ENCODE measurements at regions not wholly inside any gene's neighbourhood (a gene's known extent, or its start where the extent isn't known, plus 50 kb on each side); places are given as distances from the start of the nearest gene placed in this dataset.

- no peak for ATAC-seq
- H3K27ac ChIP-seq: no peak overlapping the region
- DNase-seq: no peak
- H3K4me1 ChIP-seq: no peaks in the 10 kb centered on the region
- no peak for TF ChIP-seq CTCF (IDR thresholded peaks at IDR 0.05)
- no peaks in the 10 kb centered on the region for H3K27me3 ChIP-seq
- no peak overlapping the region for H3K4me3 ChIP-seq
- intact Hi-C loops (cut with DNase I): no loop called here
- H3K36me3 ChIP-seq: no peaks in the 10 kb centered on the region
- H3K9me3 ChIP-seq: no peaks in the 10 kb centered on the region
These were observed 89.2 kb upstream of the ARGLU1 start for GRCh38 chr13:106657104-106657503.

- Histone ChIP-seq H3K36me3 (no peaks in the 10 kb centered on the region), H3K9me3 (no peaks in the 10 kb centered on the region), H3K27ac (no peak overlapping the region), H3K4me3 (no peak overlapping the region), H3K27me3 (no peaks in the 10 kb centered on the region), H3K4me1 (no peaks in the 10 kb centered on the region)
- intact Hi-C loops (cut with DNase I): no loop called here
- no peak for TF ChIP-seq CTCF (IDR thresholded peaks at IDR 0.05)
- DNase-seq (peak in 1 of 4 donors; percentile 39), ATAC-seq (no peak)
These were observed 88.2 kb upstream of the ARGLU1 start for GRCh38 chr13:106656186-106656585.

- Histone ChIP-seq H3K9me3 (no peaks in the 10 kb centered on the region), H3K27me3 (no peaks in the 10 kb centered on the region), H3K4me3 (no peak overlapping the region), H3K36me3 (no peaks in the 10 kb centered on the region), H3K27ac (peak overlapping the region in 1 of 2 donors; percentile 63), H3K4me1 (no peaks in the 10 kb centered on the region)
- DNase-seq: peak in 2 of 4 donors; percentile 69 to 78
- intact Hi-C loops (cut with DNase I): no loop called here
- ATAC-seq: no peak
- TF ChIP-seq CTCF (IDR thresholded peaks at IDR 0.05): no peak
These were observed 83.5 kb upstream of the ARGLU1 start for GRCh38 chr13:106651442-106651841.

GRCh38 chr13:106650690-106651205, 82.8 kb upstream of the ARGLU1 start:
- no peaks in the 10 kb centered on the region for H3K9me3 ChIP-seq
- H3K27ac ChIP-seq: peak overlapping the region in 1 of 2 donors; percentile 63
- H3K4me1 ChIP-seq: no peaks in the 10 kb centered on the region
- DNase-seq (peak in 1 of 4 donors; percentile 58), ATAC-seq (no peak)
- no peaks in the 10 kb centered on the region for H3K27me3 ChIP-seq
- H3K4me3 ChIP-seq: no peak overlapping the region
- no peak for TF ChIP-seq CTCF (IDR thresholded peaks at IDR 0.05)
- H3K36me3 ChIP-seq: no peaks in the 10 kb centered on the region
- intact Hi-C loops (cut with DNase I): no loop called here

- DNase-seq (no peak), ATAC-seq (peak; percentile 76)
- no peak for TF ChIP-seq CTCF (IDR thresholded peaks at IDR 0.05)
- Histone ChIP-seq H3K27me3 (no peaks in the 10 kb centered on the region), H3K27ac (peak overlapping the region in 1 of 2 donors; percentile 28), H3K4me3 (no peak overlapping the region), H3K9me3 (no peaks in the 10 kb centered on the region), H3K36me3 (no peaks in the 10 kb centered on the region), H3K4me1 (no peaks in the 10 kb centered on the region)
- intact Hi-C loops (cut with DNase I): no loop called here
These were observed 81.6 kb upstream of the ARGLU1 start for GRCh38 chr13:106649495-106649894.

Measured in left lung (tissue), 4 donors.